Type B pancreatic cell (in vitro differentiated cells): ENCODE measurements at regions not wholly inside any gene's neighbourhood (a gene's known extent, or its start where the extent isn't known, plus 50 kb on each side); places are given as distances from the start of the nearest gene placed in this dataset.

Source experiments
- DNase-seq: peaks from one replicate; pipeline ENCODE4 v3.0.0; 2021; ENCODE audit warnings: mixed read lengths; ENCODE audit not compliant: unreplicated experiment; ENCODE audit errors: extremely low spot score
- H3K27ac Mint-ChIP-seq: 2 replicates; pipeline ENCODE4 v1.8.0; 2021; ENCODE audit warnings: mild to moderate bottlenecking, mixed read lengths
- H3K27me3 Mint-ChIP-seq: 2 replicates; pipeline ENCODE4 v1.8.0; 2021; ENCODE audit warnings: mixed read lengths
- H3K36me3 Mint-ChIP-seq: 2 replicates; pipeline ENCODE4 v1.8.0; 2021; ENCODE audit warnings: mixed read lengths
- H3K4me1 Mint-ChIP-seq: one replicate; pipeline ENCODE4 v1.8.0; 2021; ENCODE audit warnings: mixed read lengths; ENCODE audit not compliant: unreplicated experiment
- H3K4me3 Mint-ChIP-seq: 2 replicates; pipeline ENCODE4 v1.8.0; 2021; ENCODE audit warnings: mild to moderate bottlenecking, mixed read lengths
- H3K9me3 Mint-ChIP-seq: 2 replicates; pipeline ENCODE4 v1.8.0; 2021; ENCODE audit warnings: mixed read lengths
- CTCF ChIP-seq: fragments of 200-600 bp; sonication (generic); conservative IDR thresholded peaks from 2 replicates; pipeline ENCODE4 v1.5.0; 2021; ENCODE audit warnings: antibody characterized with exemption, mild to moderate bottlenecking

GRCh38 chr15:23851921-23852320 is 164.8 kb upstream of the NDN start:
- Mint-ChIP-seq H3K27me3 (no peaks in the 10 kb centered on the region), H3K27ac (no peak overlapping the region), H3K4me1 (peaks cover 2% of the 10 kb centered on the region), H3K4me3 (no peak overlapping the region), H3K36me3 (no peaks in the 10 kb centered on the region), H3K9me3 (peaks cover 3% of the 10 kb centered on the region)
- DNase-seq = no peak
- no peak for TF ChIP-seq CTCF

- Mint-ChIP-seq H3K27ac (no peak overlapping the region), H3K4me1 (peaks cover 4% of the 10 kb centered on the region), H3K27me3 (no peaks in the 10 kb centered on the region), H3K36me3 (no peaks in the 10 kb centered on the region), H3K4me3 (no peak overlapping the region), H3K9me3 (no peaks in the 10 kb centered on the region)
- TF ChIP-seq CTCF = no peak
- no peak for DNase-seq
Observed at GRCh38 chr15:23853286-23853685, 166.2 kb upstream of the NDN start.

- no peak for TF ChIP-seq CTCF
- Mint-ChIP-seq H3K27me3 (no peaks in the 10 kb centered on the region), H3K4me1 (peaks cover 11% of the 10 kb centered on the region), H3K36me3 (no peaks in the 10 kb centered on the region), H3K27ac (no peak overlapping the region), H3K9me3 (no peaks in the 10 kb centered on the region), H3K4me3 (no peak overlapping the region)
- no peak for DNase-seq
Observed at GRCh38 chr15:23854203-23854911, 167.3 kb upstream of the NDN start.

GRCh38 chr15:23854912-23855659 is 168.0 kb upstream of the NDN start:
- H3K36me3 Mint-ChIP-seq = no peaks in the 10 kb centered on the region
- no peaks in the 10 kb centered on the region for H3K27me3 Mint-ChIP-seq
- H3K9me3 Mint-ChIP-seq = no peaks in the 10 kb centered on the region
- no peak for TF ChIP-seq CTCF
- no peak overlapping the region for H3K4me3 Mint-ChIP-seq
- H3K27ac Mint-ChIP-seq = no peak overlapping the region
- peaks cover 13% of the 10 kb centered on the region for H3K4me1 Mint-ChIP-seq
- no peak for DNase-seq

GRCh38 chr15:23855947-23856346 is 168.8 kb upstream of the NDN start:
- Mint-ChIP-seq H3K4me1 (peaks cover 14% of the 10 kb centered on the region), H3K27ac (no peak overlapping the region), H3K36me3 (no peaks in the 10 kb centered on the region), H3K27me3 (no peaks in the 10 kb centered on the region), H3K4me3 (no peak overlapping the region), H3K9me3 (no peaks in the 10 kb centered on the region)
- DNase-seq = no peak
- TF ChIP-seq CTCF = no peak
